HG03439 (cell line): ENCODE measurements at regions not wholly inside any gene's neighbourhood (a gene's known extent, or its start where the extent isn't known, plus 50 kb on each side); places are given as distances from the start of the nearest gene placed in this dataset.
"Not testable (repeated sequence)": the region's sequence is repeated elsewhere in the genome, so short reads cannot be mapped to it uniquely, and the experiment has no call there.

Experiments used
- ATAC-seq: cut with Tn5 transposase; IDR thresholded peaks from one replicate; pipeline ENCODE4 v1.9.1; 2021; ENCODE audit warnings: mild to moderate bottlenecking, moderate library complexity; ENCODE audit not compliant: unreplicated experiment

- no peak for ATAC-seq
These were observed 567.3 kb upstream of the KLF4 start for GRCh38 chr9:108056805-108057386.

GRCh38 chr9:108056084-108056804 lies 566.7 kb upstream of the KLF4 start:
- no peak for ATAC-seq

- no peak for ATAC-seq
These were observed 564.6 kb upstream of the KLF4 start for GRCh38 chr9:108054131-108054630.

- ATAC-seq = no peak
These were observed 564.0 kb upstream of the KLF4 start for GRCh38 chr9:108053555-108054061.

- ATAC-seq = no peak
These were observed 563.0 kb upstream of the KLF4 start for GRCh38 chr9:108052431-108053080.

- ATAC-seq = no peak
These were observed 561.3 kb upstream of the KLF4 start for GRCh38 chr9:108050894-108051293.

GRCh38 chr9:108049671-108050494 lies 560.3 kb upstream of the KLF4 start:
- no peak for ATAC-seq

- ATAC-seq = no peak
These were observed 559.5 kb upstream of the KLF4 start for GRCh38 chr9:108049026-108049607.

GRCh38 chr9:108048406-108049025 lies 558.9 kb upstream of the KLF4 start:
- no peak for ATAC-seq

GRCh38 chr9:108047777-108048176 lies 558.2 kb upstream of the KLF4 start:
- ATAC-seq = not testable (repeated sequence)

- no peak for ATAC-seq
These were observed 557.7 kb upstream of the KLF4 start for GRCh38 chr9:108047264-108047663.

- ATAC-seq = no peak
These were observed 556.3 kb upstream of the KLF4 start for GRCh38 chr9:108045851-108046250.

- no peak for ATAC-seq
These were observed 554.0 kb upstream of the KLF4 start for GRCh38 chr9:108043585-108043984.

GRCh38 chr9:108041551-108041950 lies 552.0 kb upstream of the KLF4 start:
- ATAC-seq = no peak

- ATAC-seq = no peak
These were observed 551.2 kb upstream of the KLF4 start for GRCh38 chr9:108040783-108041182.

- ATAC-seq = no peak
These were observed 549.9 kb upstream of the KLF4 start for GRCh38 chr9:108039493-108039892.

- ATAC-seq = no peak
These were observed 549.4 kb upstream of the KLF4 start for GRCh38 chr9:108039012-108039411.

GRCh38 chr9:108035487-108035886 lies 545.9 kb upstream of the KLF4 start:
- no peak for ATAC-seq

GRCh38 chr9:108033976-108034964 lies 544.7 kb upstream of the KLF4 start:
- no peak for ATAC-seq
